ENCODE measurements at regions not wholly inside any gene's neighbourhood (a gene's known extent, or its start where the extent isn't known, plus 50 kb on each side); places are given as distances from the start of the nearest gene placed in this dataset.

DNA sequence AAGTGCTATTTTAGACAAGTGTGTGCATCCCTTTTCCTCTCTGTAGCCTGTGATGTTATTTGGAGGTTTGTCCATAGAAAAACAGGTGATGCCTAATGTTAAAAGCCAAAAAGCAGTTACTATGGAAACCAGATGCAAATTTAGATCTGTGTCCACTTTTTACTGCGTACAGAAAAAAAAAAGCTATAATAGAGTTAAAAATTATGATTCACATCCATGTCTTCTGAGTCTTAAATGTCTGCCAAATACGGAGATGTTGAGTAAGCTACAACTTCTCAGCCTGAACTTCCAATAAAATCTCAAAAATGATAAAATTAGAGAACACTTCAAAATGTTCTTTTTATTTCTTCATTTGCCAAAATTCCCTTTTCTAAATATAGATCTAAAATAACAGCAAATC is 74.2 kb upstream of the GAP43 start:
- no peak overlapping the region for H3K4me3 ChIP-seq (ENCODE audit: low read length in 3 of 3)
- H3K4me1 ChIP-seq (ENCODE audit: control insufficient read depth in 2 of 3, insufficient read depth in 2 of 3, low read depth in 1 of 3, low read length in 3 of 3): no peaks in the 10 kb centered on the region
- H3K36me3 ChIP-seq (ENCODE audit: control insufficient read depth in 2 of 3, insufficient read depth in 3 of 3, low read length in 3 of 3): no peaks in the 10 kb centered on the region
- H3K9ac ChIP-seq (ENCODE audit: low read length in 3 of 3): no peak overlapping the region
- intact Hi-C loops (cut with DNase I): no loop called here
- FAIRE-seq (no peak), DNase-seq (no peak)
- no peaks in the 10 kb centered on the region for H3K27me3 ChIP-seq (ENCODE audit: control insufficient read depth, insufficient read depth, low read length)
- no peak overlapping the region for H3K27ac ChIP-seq (ENCODE audit: low read depth in 2 of 2, low read length in 2 of 2)
- no peak for TF ChIP-seq CTCF (IDR thresholded peaks at IDR 0.05; ENCODE audit: borderline replicate concordance, extremely low read depth, insufficient read depth)
- H3K9me3 ChIP-seq (ENCODE audit: control insufficient read depth in 2 of 3, insufficient read depth in 1 of 3, low read length in 3 of 3): no peaks in the 10 kb centered on the region

- H3K4me3 ChIP-seq (ENCODE audit: low read length in 3 of 3): no peak overlapping the region
- no peak for TF ChIP-seq CTCF (IDR thresholded peaks at IDR 0.05; ENCODE audit: borderline replicate concordance, extremely low read depth, insufficient read depth)
- no peaks in the 10 kb centered on the region for H3K9me3 ChIP-seq (ENCODE audit: control insufficient read depth in 2 of 3, insufficient read depth in 1 of 3, low read length in 3 of 3)
- H3K9ac ChIP-seq (ENCODE audit: low read length in 3 of 3): no peak overlapping the region
- intact Hi-C loops (cut with DNase I): no loop called here
- peak in 1 of 5 donors; percentile 8 for DNase-seq
- no peak overlapping the region for H3K27ac ChIP-seq (ENCODE audit: low read depth in 2 of 2, low read length in 2 of 2)
- no peaks in the 10 kb centered on the region for H3K4me1 ChIP-seq (ENCODE audit: control insufficient read depth in 2 of 3, insufficient read depth in 2 of 3, low read depth in 1 of 3, low read length in 3 of 3)
- no peak for FAIRE-seq
- no peaks in the 10 kb centered on the region for H3K36me3 ChIP-seq (ENCODE audit: control insufficient read depth in 2 of 3, insufficient read depth in 3 of 3, low read length in 3 of 3)
- H3K27me3 ChIP-seq (ENCODE audit: control insufficient read depth, insufficient read depth, low read length): no peaks in the 10 kb centered on the region
Measured at GRCh38 chr3:115550285-115550761, 73.0 kb upstream of the GAP43 start.

DNA sequence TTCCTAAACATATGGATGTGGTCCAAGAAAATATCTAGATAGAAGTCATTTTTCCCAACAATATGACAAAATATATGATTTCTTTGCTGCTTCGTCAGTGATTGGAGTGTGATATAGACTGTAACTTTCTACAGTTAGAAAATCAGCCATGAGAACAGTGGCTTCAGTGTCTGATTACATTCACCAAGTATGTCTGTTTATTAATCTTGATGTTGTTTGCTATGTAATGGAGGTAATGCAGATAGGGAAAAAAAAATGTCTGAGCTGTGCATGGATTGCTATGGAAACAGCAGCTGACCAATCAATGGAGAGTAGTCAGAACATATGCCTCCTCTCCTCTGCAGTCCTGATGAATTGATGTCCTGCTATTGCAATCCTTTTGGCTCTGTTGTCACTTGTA is 72.3 kb upstream of the GAP43 start:
- H3K9me3 ChIP-seq (ENCODE audit: control insufficient read depth in 2 of 3, insufficient read depth in 1 of 3, low read length in 3 of 3): no peaks in the 10 kb centered on the region
- no peak overlapping the region for H3K4me3 ChIP-seq (ENCODE audit: low read length in 3 of 3)
- no peak for FAIRE-seq
- no peak overlapping the region for H3K9ac ChIP-seq (ENCODE audit: low read length in 3 of 3)
- TF ChIP-seq CTCF (IDR thresholded peaks at IDR 0.05; ENCODE audit: borderline replicate concordance, extremely low read depth, insufficient read depth): no peak
- no peaks in the 10 kb centered on the region for H3K4me1 ChIP-seq (ENCODE audit: control insufficient read depth in 2 of 3, insufficient read depth in 2 of 3, low read depth in 1 of 3, low read length in 3 of 3)
- H3K27me3 ChIP-seq (ENCODE audit: control insufficient read depth, insufficient read depth, low read length): no peaks in the 10 kb centered on the region
- DNase-seq: no peak
- intact Hi-C loops (cut with DNase I): no loop called here
- H3K36me3 ChIP-seq (ENCODE audit: control insufficient read depth in 2 of 3, insufficient read depth in 3 of 3, low read length in 3 of 3): no peaks in the 10 kb centered on the region
- no peak overlapping the region for H3K27ac ChIP-seq (ENCODE audit: low read depth in 2 of 2, low read length in 2 of 2)

GRCh38 chr3:115552007-115552406 is 71.3 kb upstream of the GAP43 start:
- intact Hi-C loops (cut with DNase I): no loop called here
- Histone ChIP-seq H3K4me1 (ENCODE audit: control insufficient read depth in 2 of 3, insufficient read depth in 2 of 3, low read depth in 1 of 3, low read length in 3 of 3) (no peaks in the 10 kb centered on the region), H3K4me3 (ENCODE audit: low read length in 3 of 3) (no peak overlapping the region), H3K27ac (ENCODE audit: low read depth in 2 of 2, low read length in 2 of 2) (no peak overlapping the region), H3K9me3 (ENCODE audit: control insufficient read depth in 2 of 3, insufficient read depth in 1 of 3, low read length in 3 of 3) (no peaks in the 10 kb centered on the region), H3K36me3 (ENCODE audit: control insufficient read depth in 2 of 3, insufficient read depth in 3 of 3, low read length in 3 of 3) (no peaks in the 10 kb centered on the region), H3K9ac (ENCODE audit: low read length in 3 of 3) (no peak overlapping the region), H3K27me3 (ENCODE audit: control insufficient read depth, insufficient read depth, low read length) (no peaks in the 10 kb centered on the region)
- no peak for DNase-seq
- FAIRE-seq: no peak
- no peak for TF ChIP-seq CTCF (IDR thresholded peaks at IDR 0.05; ENCODE audit: borderline replicate concordance, extremely low read depth, insufficient read depth)

Measured in kidney (tissue), 13 donors.